Inflammatory macrophage (primary cell): ENCODE measurements at regions not wholly inside any gene's neighbourhood (a gene's known extent, or its start where the extent isn't known, plus 50 kb on each side); places are given as distances from the start of the nearest gene placed in this dataset.

Experiments used
- DNase-seq, 2 donors: peaks; one replicate each; pipeline ENCODE4 v3.0.0-alpha.2; 2020 to 2022

DNA sequence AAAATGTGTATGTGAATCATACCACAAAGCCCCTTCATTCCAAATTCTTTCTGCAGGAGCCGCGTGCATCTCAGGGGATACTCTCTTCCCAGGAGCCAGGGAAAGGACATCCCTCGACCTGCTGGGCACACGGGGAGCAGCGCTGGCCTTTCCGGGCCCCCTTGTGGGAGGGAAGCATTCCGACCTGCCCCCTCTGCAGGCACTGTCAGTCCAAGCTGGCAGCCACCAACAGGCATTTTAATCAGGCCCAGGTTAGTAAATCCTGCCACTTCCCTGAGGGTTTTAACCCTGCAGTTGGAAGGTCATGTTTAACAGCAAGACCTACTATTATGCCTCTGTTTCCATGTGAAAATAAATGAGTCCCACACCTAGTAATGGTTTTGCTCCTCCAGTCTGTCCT lies 391.5 kb downstream of the SHANK2 start:
- DNase-seq, result no peak

DNA sequence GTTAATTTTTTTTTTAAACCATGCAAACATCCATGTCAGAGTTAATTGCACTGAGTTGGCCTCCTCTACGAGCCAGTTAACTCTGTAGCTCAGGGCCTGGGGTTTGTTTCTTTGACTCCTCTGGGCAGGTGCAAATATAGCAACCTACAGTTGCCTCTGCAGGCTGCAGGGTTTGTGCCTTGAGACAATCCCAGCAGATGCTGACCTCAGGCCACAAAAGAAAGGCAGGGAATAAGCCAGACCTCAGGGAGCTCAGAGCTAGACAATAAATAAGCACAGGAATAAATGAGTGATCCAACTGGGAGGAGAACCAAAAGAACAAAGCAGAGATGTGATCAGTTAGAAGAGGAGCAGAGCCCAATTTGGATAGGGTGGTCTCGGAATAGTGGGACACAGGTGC lies 390.8 kb downstream of the SHANK2 start:
- DNase-seq, result no peak

DNA sequence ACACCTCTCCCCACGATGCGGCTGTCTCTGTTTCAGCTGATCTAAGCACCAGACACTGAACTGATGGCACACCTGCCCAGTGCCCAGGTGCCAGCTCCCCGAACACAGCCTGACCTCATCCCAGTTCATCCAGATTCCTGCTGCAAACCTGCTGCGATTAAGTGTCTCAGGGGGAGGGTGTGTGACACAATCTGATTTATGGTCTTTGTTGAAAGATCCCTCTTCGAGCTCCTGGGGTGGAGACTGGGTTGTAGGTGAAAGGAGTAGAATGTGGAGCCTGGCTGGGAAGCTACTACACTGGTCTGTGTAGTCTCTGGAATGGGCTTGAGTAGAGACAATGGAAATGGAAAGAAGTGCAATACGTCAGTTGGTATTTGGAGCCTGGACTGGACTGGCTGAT lies 390.3 kb downstream of the SHANK2 start:
- no peak for DNase-seq

DNA sequence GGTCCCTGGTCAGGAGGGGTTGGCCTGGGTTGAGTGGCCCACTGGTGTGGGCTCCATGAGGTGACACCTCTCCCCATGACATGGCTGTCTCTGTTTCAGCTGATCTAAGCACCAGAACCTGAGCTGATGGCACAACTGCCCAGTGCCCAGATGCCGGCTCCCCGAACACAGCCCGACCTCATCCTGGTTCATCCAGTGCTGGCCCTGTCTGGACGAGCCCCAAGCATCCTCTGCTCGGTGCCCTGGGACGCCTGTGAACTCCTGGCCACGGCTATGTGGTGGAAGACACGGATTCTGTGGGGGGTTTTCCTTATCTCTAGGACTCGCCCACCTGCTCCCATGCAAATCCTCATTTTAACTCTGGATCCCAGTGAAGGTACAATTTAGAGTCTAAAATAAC lies 389.2 kb downstream of the SHANK2 start:
- DNase-seq, result no peak

DNA sequence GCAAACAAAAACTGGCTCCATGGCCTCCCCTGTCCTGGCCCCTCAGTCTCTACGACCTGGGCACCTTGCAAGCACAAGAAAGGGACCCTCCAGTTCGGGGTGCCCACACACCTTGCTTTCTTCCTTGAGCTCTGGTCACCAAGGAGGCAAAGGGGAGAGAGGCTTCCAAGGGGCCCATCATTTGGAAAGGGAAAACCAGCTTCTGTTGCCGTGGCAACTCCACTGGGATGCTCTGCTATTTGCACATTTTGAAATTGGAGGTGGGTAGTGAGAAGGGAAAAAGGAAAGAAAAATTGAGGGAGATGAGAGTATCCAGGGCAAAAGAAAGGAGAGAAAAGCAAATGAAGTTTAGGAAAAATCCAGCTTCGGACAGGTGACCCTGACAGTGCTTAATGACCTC lies 388.4 kb downstream of the SHANK2 start:
- no peak for DNase-seq

DNA sequence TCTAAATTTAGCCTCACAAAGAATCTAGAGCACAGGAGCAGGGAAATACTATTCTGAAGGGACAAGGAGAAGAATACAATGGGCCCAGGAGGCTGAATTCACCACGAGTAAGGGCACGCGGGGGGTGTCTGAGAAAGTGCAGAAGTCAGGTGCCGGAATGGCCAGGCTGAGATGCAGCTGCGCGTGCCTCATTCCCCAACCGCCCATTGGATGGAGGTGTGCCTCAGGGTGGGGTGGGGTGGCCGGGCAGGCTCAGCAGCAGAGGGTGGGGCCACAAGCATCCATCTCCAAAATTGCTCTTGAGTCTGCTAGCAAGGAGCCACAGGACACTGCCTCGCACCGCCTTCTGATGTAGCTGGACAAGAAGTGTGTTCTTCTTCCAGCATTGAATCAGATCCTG lies 387.0 kb downstream of the SHANK2 start:
- DNase-seq, result no peak

DNA sequence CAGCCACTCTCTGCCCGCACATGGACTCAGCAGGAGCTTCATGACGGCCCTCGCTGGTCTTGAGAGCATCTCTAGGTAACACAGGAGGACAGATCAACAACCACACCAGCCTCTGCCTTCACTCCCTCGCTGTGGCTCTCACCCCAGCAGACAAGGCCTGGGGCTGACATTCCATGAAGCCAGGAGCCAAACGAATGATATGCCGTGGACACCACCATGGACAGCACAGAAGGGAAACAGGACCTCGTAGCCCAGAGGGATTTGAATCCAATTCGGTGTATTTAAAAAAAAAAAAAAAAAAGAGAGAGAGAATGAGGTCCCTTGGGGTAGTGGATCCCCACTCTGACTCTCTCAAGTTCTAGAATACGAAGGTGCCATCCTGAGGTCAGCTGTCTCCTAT lies 385.5 kb downstream of the SHANK2 start:
- no peak for DNase-seq

DNA sequence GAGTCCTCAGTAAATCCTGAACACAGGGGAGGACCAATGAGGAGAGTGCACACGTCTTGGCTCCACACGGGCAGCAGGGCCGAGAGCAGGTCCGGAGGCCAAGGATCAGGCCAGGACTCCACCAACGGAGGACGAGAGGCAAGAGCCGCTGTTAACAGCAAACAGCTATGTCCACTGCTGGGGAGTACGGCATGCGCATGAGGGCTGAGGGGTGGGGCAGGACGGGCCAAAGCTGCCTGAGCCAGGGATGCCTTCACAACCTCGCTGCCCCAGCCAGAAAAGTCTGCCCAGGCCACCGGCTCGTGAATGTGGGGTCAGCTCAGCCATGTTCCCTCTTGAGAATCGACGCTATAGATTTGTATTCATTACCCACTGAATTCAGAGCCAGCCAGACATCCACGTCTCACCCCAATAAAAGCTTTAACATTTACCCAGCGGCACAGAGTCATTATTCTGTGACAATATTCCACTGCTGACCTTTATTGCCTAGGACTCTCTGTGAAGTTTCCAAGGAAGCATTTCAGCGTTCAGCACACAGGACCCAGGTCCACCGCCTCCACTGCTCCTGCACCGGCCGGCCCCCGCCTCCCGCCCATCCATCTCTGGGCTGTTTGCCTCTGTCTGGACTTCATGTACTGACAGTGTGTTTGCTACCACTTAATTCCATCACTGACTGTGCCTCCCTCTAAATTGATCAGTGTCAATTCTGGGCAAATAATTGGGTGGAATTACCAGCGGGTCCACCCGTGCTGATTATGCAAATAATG lies 384.9 kb downstream of the SHANK2 start:
- no peak for DNase-seq

DNA sequence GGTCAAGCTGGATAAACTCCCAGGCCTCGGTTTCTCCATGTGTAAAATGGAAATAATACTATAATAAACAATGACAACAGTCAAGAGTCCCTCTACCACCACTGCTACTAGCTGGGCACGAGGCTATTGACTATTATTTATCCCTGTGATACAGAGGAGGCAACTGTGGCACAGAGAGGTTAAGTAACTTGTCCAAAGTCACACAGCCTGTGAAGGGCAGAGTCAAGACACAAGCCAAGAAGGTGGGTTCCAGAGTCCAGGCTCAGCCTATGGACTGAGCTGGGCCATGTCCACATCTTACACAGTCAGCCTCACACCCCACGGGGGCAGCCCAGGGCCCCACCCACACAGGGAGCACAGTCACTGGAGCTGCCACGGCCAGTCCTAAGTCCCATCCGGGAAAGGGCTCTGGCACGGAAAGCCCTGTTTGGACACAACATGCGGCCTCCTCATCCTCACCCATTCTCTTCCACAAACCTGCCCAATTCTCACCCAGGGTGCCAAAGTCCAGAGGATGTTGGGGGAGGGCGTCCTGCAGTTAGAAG lies 384.0 kb downstream of the SHANK2 start:
- DNase-seq, result no peak

DNA sequence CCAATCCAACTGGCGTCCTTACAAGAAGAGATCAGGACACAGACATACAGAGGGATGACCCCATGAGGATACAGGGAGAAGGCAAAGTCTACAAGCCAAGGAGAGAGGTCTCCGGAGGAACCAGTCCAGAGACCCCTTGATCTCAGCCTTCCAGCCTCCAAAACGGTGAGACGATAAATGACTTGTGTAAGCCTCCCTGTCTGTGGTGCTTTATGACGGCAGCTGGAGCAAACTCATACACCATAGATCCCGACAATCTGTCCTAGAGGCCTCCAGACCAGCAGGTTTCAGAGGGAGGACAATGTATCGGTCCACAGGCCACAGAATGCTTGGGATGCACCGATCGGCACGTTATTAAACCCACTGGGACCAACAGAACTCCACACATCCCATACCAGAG lies 383.3 kb downstream of the SHANK2 start:
- no peak for DNase-seq

DNA sequence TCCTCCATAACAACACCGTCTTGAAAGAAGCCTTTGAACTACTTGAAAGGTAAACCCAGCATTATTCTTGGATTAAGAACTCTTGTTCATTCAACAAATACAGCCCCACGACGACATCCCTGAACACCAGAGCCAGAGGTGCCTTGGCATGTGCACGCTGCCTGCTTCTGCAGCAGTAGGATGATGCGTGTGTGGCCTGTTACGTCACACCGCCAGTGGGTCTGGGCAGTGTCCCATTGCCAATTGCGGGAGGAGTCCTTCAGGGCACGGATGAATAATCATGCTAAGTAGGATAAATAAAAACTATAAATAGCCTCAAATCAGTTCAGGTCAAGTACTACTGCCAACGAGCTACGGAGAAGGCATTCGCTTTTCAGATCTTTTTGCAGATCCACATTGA lies 380.5 kb downstream of the SHANK2 start:
- no peak for DNase-seq

DNA sequence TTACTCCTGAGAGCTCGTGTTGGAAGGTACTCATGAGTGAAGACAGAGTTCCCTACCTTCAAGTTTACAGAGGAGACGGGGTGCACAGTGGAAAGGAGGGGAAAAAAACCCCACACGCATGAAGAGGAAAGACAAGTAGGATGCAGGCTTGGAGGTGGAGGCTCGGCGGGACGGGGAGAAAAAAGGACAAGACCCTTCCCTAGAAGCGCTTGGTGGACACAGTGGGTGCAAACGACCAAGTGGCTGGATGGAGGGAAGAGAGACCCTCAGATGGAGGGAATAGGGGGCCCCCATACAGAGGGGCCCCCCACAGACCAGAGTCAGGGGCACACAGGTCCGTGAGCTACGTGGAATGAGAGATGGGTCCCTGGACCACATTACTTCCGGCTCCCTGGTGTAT lies 380.1 kb downstream of the SHANK2 start:
- DNase-seq, result no peak

DNA sequence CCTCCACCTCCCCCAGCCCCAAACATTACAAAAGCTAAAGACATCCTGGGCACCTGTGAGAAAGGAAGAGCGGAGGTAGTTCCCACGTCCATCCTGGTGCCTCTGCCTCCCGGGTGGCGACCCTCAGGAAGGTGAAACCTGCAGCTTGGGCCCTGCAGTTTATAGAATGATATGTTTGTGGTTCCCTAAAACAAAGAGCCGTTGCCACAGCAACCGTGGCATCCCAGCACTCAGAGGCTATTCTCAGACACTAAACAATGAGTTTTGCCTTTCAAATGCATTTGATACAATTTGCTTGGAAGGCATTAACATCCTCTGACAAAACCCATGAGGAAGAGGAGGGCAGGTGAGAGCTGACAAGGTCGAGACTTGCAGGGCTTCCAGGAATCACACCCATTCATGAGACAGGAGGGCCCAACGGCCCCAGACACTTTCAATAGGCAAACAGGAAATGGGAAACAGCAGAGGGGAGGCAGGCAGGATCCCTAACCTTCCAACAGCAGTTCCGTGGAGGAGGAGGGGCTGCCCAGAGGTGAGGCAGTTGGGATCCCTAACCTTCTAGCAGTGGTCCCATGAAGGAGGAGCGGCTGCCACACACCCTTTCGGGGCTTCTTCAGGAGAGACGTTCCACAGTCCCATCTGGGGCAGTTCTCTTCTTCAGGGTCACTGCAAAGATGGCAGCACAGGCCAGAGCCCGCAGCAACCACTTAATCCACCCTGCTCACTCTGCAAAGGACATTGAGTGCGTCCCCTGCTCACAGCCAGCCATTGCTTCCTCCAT lies 379.2 kb downstream of the SHANK2 start:
- no peak for DNase-seq

DNA sequence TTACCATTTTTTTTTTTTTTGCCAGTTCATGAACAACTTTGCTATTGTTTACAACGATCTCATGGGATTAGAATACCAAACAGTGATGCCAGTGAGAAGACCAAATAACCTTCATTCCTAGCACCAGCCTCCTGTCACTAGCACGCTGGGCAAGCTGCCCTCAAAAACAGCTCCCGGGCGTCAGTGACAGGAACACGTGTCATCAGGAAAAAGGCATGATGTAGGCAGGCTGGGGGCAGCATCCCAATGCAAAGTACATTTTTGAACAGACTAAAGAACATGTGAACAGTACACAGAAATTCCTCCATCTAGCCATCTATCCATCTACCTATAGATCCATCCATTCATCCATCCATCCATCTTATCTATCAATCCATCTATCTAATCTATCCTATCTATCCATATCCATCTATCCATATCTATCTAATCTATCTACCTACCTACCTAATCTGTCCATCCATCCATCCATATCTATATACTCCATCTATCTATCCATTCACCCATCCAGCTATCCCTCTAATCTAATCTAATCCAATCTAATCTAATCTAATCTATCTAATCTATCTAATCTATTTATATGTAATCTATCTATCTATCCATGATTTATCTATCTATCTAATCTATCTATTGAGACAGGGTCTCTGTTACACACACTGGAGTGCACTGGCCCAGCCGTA lies 378.5 kb downstream of the SHANK2 start:
- DNase-seq, result no peak

DNA sequence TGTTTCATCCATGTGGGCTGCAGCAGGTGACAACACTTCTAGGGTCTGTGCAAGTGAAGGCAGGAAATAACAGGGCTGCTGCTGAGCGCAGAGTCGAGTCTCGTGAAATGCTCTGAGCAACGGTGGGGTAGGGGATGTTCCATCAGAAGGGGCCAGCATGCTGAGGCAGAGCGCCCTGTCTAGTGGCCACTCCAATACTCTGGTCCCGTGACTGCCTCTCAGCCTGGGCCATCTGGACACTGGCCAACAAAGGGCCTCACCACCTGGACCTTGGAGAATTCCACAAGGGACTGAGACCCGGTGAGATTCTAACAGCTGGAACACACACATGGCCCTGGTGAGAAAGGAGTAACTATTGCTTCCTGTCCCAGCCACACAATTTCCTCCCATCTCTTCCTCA lies 375.7 kb downstream of the SHANK2 start:
- no peak for DNase-seq

DNA sequence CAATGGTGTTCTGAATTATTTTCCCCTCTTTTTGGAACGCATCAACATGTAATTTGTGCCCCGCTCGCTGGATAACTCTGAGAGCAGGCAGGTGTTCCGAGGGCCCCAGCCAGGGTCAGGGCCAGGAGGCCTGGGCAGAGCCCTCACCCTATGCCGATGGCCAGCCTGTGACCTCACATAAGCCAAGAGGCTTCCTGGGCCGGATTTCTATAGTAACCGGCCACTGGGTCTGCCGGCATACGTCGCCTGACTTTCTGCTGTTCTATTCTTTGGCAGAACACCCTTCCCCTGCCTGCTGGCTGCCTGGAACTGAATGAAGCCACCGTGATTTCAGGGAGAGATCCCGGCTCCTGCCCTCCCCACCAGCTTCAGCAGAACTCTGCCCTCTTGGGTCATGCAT lies 375.2 kb downstream of the SHANK2 start:
- no peak for DNase-seq

DNA sequence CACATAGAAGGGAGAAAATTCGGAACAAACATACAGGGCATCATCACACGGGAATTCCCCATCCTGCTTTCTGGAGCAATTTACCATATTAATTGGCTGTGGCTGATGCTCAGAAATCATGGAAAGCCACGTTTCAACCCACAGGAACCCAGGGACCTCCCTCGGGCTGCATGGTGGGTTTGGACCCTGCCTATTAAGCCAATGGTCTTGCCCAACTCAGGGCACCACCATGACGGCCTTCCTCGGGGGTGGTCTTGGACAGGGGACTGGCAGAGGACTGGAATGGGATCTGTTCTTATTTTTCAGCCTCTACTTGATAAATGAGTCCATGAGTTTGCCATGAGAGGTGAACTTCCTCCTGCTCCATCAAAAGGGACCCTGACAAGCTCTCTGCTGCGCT lies 374.0 kb downstream of the SHANK2 start:
- DNase-seq, result no peak

DNA sequence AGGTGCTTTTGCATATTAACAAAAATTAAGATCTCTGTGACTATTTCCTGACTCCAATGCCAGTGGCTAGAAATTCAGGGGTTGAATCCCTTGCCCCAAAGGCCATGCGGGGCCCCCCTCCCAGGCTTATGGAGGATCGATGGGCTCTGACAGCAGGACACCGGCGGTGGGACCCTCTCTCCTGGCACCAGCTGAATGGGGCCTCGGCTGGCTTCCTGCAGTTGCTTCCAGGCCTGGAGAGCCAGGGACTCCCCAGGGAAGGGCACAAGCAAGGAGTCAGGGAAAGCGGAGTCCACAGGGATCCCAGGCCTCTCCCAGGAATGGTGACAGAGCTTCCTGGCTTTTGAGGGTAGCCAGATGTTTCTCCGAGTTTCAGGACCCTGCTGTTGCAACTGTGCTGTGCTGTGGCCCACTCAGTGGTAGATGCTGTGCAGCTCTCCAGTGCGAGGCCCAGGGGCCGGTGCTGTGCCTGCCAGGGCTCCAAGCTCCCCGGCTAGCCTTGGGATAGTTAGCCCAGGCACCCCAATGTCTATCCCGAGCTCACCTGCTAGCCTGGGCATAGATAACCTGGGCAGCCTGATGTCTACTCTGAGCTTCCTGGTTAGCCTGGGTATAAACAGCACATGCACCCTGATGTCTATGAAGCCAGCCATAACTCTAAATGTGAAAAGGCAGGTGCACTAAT lies 372.6 kb downstream of the SHANK2 start:
- no peak for DNase-seq

DNA sequence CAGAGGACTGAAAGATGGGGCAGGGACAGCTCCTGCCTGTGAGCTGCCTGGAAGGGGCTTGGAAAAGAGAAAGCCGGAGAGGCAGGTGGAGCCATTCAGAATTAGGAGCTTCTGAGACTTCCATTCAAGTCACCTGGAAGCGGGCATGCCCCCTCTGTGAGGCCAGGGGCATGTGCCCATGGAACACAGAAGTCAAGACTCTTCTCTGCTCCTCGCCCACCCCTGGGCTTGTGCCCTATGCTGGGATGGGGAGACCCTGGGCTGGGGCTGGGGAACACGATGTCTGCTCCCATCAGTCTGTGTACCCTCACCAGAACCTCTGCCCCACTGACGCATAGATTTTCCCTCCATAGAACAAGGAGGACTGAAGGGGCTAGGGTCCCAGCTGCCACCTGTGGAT lies 372.0 kb downstream of the SHANK2 start:
- DNase-seq, result no peak

DNA sequence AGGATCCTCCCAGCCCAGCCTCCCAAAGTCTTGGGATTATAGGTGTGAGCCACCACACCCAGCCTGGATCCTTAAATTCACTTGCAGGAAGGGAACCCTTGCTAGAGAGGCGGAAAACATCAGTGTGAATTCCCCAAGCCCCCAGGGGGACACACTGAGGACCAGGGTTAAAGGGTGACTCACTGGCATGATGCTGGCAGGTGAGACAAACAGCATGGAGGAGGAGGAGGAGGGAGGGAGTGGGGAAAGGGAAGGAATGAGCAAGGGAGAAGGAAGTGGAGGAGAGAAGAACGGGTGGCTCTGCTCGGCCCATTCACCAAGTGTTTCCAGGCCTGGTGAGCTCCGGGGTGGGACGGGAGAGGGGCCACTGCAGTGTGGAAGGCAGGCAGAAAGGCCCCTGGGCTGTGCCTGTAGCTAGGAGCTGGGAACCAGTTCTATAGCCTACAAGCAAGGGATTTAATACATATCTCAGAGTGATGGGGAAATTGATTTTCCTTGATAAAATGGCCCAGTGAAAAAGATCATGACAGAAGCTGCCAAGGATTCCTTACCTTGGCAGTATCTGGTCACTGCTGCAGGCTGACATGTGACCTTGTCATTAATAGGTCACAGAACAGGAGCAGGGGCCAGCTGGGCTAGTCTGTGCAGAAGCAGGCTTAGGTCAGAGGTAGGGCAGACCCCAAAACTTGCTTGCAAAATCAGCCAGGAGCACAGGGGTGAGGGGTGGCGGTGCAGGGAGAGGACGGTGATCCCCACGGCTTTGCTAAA lies 370.2 kb downstream of the SHANK2 start:
- DNase-seq, result no peak

DNA sequence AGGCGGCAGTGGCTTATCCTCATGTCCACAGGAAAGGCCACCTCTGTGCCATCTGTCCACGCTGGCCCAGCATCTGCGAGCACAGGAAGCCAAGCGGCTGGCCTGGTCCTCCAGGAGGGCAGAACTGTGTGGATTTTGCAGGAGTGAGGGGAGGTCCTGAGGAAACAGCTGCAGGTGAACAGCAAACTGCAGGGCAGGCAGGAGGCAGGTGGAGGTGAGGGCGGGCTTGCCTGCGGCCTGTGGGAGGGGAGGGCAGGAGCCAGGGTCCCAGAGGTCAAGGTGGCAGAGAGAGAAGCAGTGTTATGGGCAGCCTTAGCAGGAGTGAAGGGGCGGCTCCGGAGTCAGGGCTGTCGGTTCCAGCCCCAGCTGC lies 369.7 kb downstream of the SHANK2 start:
- DNase-seq, result no peak

DNA sequence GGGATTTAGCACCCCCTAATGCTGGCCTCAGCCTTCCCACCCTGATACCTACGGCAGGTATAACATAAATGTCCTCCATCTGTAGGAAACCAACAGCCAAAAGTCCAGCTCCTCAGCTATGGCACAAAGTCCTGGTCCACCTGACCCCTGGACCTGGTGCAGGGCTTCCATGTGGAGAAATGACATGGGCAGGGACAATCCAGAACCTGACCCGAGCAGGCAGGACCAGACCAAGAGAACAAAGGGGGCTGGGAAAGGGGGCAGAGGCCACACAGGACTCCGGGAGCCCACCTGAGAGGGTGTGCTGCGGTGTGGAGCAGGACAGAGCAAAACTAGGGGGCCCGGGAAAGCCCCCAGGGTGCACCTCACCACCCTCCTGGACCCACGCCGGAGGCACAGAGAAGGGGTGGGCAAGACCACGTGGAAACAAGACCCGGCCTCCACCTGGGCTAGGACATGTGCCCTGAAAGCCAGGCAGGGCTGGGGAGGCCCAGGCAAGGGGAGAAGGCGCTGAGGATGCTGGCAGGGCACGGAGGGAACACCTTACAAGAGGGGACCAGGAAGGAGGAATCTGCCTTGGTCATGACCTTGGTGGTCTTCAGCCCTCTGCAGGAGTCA lies 368.9 kb downstream of the SHANK2 start:
- DNase-seq, result no peak
